HG03066 (cell line): ENCODE measurements at regions not wholly inside any gene's neighbourhood (a gene's known extent, or its start where the extent isn't known, plus 50 kb on each side); places are given as distances from the start of the nearest gene placed in this dataset.

Experiments used
- ATAC-seq: cut with Tn5 transposase; IDR thresholded peaks from one replicate; pipeline ENCODE4 v1.9.1; 2021; ENCODE audit warnings: low read depth; ENCODE audit not compliant: unreplicated experiment

DNA sequence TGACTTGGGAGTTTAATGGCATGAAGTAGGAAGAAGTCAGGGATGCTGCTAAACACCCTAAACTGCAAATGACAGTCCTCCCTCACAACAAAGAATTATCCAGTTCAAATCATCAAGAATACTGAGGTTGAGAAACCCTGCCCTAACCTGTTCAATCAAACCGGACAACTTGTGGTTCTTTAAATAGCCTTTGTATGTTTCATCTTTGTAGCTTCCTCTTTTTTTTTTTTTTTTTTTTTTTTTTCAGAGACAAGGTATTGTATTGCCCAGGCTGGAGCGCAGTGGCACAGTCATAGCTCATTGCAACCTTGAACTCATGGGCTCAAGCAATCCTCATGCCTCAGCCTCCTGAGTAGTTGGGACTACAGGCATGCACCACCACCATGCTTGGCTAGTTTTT lies 52.5 kb upstream of the TTC29 start:
- ATAC-seq, result no peak

DNA sequence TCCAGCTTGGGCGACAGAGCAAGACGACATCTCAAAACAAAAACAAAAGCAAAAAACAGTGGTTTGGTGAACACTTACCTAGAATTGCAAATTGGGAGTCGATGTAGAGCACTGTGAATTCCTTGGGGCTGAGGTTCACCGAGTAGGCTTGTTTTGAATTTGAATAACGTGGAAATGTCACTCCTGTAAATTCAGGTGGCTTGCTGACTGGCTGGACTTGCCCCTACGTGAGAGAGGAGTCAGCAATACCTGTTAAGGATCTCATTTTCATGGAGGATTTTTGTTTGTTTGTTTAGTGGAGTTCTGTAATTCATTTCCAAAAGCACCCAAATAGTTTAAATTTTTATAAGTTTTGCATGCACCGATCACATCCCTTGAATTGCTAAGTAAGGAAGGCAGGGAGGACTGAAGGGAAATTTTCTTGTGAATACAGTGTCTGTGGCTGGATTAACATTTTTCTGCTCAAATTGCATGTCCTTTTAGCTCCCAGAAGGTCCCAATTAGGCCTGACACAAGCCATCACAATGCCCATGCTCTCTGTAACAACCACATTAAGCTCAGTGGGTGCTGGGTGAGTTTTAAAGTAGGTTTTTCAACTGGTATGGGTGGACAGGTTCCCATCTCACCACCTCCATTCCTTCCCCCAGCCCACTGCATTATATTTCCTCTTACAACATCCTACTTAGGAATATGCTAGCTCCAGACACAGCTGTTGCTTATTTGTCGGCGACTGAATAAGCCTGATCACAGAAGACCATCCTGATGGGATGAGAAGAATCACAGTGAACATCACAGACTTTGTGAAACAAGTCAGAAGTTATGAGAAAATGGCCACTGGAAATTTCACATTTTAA lies 58.5 kb upstream of the TTC29 start:
- no peak for ATAC-seq

DNA sequence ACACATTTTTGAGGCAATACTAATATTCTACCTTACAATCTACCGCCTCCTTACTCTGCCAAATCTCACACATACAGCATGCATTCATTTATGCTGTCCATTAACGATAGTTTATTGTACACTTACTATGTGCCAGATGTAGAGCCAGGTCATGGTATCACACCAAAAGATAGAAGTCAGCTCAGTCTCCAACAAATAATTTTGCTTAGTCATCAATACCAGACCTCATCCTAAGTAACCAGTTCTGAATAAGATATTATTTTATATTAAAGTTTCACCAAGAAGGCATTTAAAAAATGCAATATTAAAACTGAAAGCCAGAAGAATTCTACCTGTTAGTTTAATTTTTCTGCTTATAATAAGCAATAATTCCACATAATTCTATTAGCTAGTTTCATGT lies 60.6 kb upstream of the TTC29 start:
- ATAC-seq, result no peak

GRCh38 chr4:147009875-147010274 lies 64.2 kb upstream of the TTC29 start:
- no peak for ATAC-seq

- no peak for ATAC-seq
Measured at GRCh38 chr4:147011411-147011810, 65.7 kb upstream of the TTC29 start.

GRCh38 chr4:147012059-147012707 lies 66.5 kb upstream of the TTC29 start:
- ATAC-seq, result no peak

DNA sequence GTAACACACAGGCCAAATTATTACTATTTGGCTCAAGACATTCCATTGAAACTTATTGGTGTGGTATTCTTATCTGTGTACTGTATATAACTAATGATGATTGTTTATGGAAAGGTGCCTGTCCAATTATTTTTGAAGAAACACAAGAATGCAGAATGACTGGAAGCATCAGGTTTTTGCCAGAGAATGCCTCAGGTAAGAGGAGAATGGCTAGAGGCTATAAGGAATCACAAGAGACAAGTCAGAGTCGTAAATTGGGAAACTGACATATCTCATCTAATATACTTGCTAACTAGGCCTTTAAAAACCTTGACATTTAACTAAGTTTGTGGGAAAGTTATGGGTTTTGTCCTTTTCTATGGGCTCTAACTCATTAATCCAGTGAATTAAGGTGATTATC lies 69.3 kb upstream of the TTC29 start:
- ATAC-seq, result no peak

DNA sequence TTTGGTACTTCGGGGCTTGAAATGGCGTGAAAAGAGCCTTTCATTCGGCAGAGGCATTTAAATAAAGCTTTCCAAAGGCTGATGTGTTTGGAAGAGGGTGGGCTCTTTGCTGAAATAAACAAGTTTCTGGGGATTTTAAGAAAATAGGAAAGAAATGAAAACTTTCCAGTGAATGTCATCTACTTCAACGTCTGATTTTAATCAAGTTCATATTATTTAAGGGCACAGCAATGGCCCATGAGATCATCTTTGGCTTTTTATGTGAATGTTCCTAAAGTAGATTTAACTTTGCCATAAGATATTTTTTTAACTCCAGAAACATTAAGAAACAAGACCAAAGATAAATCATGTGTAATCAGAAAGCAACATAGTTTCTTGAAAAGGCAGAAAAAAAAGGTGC lies 69.8 kb upstream of the TTC29 start:
- ATAC-seq, result no peak

GRCh38 chr4:147017081-147017480 lies 71.4 kb upstream of the TTC29 start:
- ATAC-seq, result no peak

DNA sequence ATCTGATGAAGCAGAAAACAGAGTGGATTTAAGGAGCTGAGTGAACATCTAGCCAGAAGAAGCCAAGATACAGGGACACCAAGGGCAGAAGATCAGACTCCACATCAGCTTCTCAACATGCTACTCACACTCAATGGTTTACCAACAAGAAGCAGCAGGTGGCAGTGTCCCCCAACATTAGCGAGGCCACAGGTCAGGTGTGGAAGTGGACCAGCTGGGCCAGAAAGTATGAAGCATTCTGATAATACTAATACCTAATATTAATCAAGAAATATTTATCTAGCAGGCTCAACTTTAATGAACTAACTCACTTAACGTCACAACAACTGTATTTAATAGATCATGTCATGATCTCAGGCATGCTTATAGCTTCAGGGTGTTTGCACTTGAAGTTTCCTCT lies 73.4 kb upstream of the TTC29 start:
- peak; percentile 84 for ATAC-seq

GRCh38 chr4:147020456-147020855 lies 74.8 kb upstream of the TTC29 start:
- no peak for ATAC-seq

- no peak for ATAC-seq
Measured at GRCh38 chr4:147025042-147025441, 79.4 kb upstream of the TTC29 start.

- ATAC-seq, result no peak
Measured at GRCh38 chr4:147029296-147029695, 83.6 kb upstream of the TTC29 start.

DNA sequence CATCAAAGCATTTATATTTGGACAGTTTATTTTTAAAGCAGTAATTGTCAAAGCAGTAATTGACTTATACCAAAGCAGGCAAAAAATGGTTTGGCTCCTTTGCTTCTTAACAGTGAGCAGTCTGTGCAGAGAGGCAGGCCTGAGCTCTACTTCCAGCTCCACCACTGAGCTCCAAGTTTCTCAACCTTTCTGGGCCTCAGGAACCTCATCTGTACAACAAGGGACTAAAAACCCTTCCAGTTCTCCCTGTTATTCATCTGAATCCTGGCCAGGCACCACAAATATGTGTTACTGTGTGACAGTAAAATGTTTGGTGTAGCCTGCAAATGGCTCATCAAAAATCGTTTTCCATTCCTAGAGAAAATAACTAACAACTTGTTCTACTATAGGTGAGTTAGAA lies 88.7 kb upstream of the TTC29 start:
- ATAC-seq, result no peak

DNA sequence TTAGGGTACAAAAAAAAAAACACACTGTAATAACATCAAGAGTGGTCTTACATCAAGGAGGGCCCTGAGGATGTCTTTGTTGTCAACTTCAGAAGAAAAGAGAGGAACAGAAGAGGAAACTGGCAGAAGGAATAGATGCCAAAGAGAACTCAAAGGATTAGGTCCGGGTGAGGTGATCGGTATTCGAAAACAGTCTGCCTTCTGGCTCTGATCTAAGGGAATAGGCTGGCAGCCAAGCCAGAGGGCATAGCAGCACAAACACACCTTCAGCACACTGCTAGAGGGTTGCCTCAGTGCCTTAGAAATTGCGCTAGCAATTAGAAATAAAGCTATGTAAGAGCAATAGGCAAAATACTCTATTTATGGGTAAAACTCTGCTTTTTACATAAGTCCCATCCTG lies 91.4 kb upstream of the TTC29 start:
- ATAC-seq, result no peak

DNA sequence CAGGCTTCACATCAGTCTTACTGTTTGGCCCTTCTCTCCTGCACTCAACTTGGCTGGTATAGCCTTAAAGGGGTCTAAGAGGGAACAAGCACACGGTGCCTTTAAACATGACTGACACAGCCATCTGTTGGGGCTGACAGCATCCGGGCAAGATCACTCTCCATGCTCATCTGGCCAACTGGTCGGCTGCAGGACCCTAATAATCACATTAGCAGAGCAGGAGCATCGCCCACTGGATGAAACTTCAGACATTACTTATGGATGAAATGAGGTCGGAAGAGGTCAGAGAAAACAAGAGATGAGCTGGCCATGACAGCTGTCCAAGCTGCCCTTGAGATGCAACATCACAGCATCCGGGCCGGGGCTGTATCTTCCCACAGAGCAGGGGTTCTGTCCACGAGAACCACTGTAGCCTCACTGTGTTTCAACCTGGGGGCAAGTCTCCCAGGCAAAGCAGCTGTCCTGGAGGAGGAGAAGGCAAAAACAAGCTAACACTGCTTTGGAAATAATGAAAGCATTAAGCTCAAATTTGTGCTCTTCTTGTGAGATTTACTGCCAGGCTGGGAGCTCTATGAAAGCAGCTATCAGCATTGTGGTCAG lies 94.4 kb upstream of the TTC29 start:
- no peak for ATAC-seq

DNA sequence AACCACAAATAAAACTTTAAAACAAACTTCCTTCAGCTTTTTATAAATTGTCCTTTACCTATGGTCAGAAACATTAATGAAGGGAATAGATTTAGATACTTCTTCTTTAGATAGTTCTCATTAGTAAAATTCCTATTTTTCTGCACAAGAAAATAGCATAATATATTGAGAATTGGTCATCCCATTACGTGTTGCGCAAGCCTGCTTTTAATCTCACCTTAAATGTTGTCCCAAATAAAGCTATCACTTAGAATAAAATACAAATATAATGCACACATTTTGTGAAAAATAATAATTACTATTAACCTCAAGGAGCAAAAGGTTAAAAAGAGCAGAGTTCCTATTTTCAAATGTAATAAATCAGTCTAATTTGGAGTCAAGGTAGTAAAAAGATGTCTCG lies 95.2 kb upstream of the TTC29 start:
- ATAC-seq, result no peak

GRCh38 chr4:147041376-147041775 lies 95.7 kb upstream of the TTC29 start:
- no peak for ATAC-seq

- no peak for ATAC-seq
Measured at GRCh38 chr4:147042046-147042445, 96.4 kb upstream of the TTC29 start.

DNA sequence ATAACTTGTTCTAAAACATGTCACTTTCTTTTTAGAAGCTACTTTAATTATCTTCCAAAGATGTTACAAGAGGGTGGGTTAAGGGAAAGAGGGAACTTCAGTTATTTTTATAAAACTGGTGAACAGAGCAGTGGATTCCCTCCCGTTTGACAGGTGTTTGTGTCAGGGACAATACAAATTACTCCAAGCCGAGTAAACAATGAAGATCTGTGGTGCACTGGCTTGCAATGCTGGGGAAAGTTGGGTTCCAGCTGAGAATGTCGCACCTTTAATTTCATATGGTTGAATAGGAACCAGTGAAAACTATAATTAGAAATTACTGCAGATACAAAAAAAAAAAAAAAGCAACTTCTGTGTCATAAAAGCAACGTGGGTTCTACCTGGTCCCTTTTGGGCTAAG lies 98.6 kb upstream of the TTC29 start:
- ATAC-seq, result no peak

- no peak for ATAC-seq
Measured at GRCh38 chr4:147049946-147050345, 104.3 kb upstream of the TTC29 start.

GRCh38 chr4:147050356-147050765 lies 104.7 kb upstream of the TTC29 start:
- no peak for ATAC-seq
